H9 (cell line): ENCODE measurements at regions not wholly inside any gene's neighbourhood (a gene's known extent, or its start where the extent isn't known, plus 50 kb on each side); places are given as distances from the start of the nearest gene placed in this dataset.

Experiments
- DNase-seq: peaks from one replicate; pipeline ENCODE4 v3.0.0-alpha.2; 2017
- H2AFZ ChIP-seq: one replicate; pipeline ENCODE4 v1.6.1; 2013; ENCODE audit warnings: mild to moderate bottlenecking, low read length, control low read depth, moderate library complexity
- H2AK5ac ChIP-seq: 2 replicates; pipeline ENCODE4 v1.6.1; 2013; ENCODE audit warnings: low read length, control low read depth, mixed read lengths; ENCODE audit not compliant: insufficient read length
- H2BK120ac ChIP-seq: one replicate; pipeline ENCODE4 v1.6.1; 2013; ENCODE audit warnings: low read depth, mild to moderate bottlenecking, low read length, control low read depth, inconsistent platforms; ENCODE audit not compliant: poor library complexity, severe bottlenecking
- H2BK12ac ChIP-seq: 2 replicates; pipeline ENCODE4 v1.6.1; 2013; ENCODE audit warnings: low read length, control low read depth, mixed read lengths, low read depth; ENCODE audit not compliant: insufficient read length
- H2BK15ac ChIP-seq: 2 replicates; pipeline ENCODE4 v1.6.1; 2013; ENCODE audit warnings: low read depth, low read length, control low read depth
- H2BK20ac ChIP-seq: one replicate; pipeline ENCODE4 v1.6.1; 2013; ENCODE audit warnings: low read depth, mild to moderate bottlenecking, low read length, control low read depth, inconsistent platforms; ENCODE audit not compliant: poor library complexity, severe bottlenecking
- H2BK5ac ChIP-seq: 2 replicates; pipeline ENCODE4 v1.6.1; 2013; ENCODE audit warnings: low read length, control low read depth, mixed read lengths; ENCODE audit not compliant: insufficient read length
- H3K14ac ChIP-seq: 2 replicates; pipeline ENCODE4 v1.6.1; 2013; ENCODE audit warnings: low read length, control low read depth; ENCODE audit not compliant: insufficient read depth
- H3K18ac ChIP-seq: 2 replicates; pipeline ENCODE4 v1.6.1; 2013; ENCODE audit warnings: low read depth, mild to moderate bottlenecking, mixed read lengths, low read length, control low read depth; ENCODE audit not compliant: insufficient read length
- H3K23ac ChIP-seq: 2 replicates; pipeline ENCODE4 v1.6.1; 2013; ENCODE audit warnings: low read length, control low read depth, mixed read lengths, low read depth; ENCODE audit not compliant: insufficient read length
- H3K23me2 ChIP-seq: 2 replicates; pipeline ENCODE4 v1.6.1; 2013; ENCODE audit warnings: low read depth, mild to moderate bottlenecking, mixed read lengths, low read length, control low read depth; ENCODE audit not compliant: insufficient read length, poor library complexity, severe bottlenecking
- H3K27ac ChIP-seq: 2 replicates; pipeline ENCODE4 v1.5.1; 2013; ENCODE audit warnings: low read length, control low read depth, mixed read lengths, low read depth; ENCODE audit not compliant: insufficient read length
- H3K27me3 ChIP-seq: 2 replicates; pipeline ENCODE4 v1.6.1; 2013; ENCODE audit warnings: low read length, control low read depth, inconsistent platforms; ENCODE audit not compliant: insufficient read depth
- H3K4ac ChIP-seq: 2 replicates; pipeline ENCODE4 v1.6.1; 2013; ENCODE audit warnings: low read depth, mild to moderate bottlenecking, control low read depth, inconsistent platforms, low read length, moderate library complexity
- H3K4me1 ChIP-seq: 2 replicates; pipeline ENCODE4 v1.6.1; 2013; ENCODE audit warnings: low read length, control low read depth, inconsistent platforms; ENCODE audit not compliant: insufficient read depth
- H3K4me2 ChIP-seq: 2 replicates; pipeline ENCODE4 v1.6.1; 2013; ENCODE audit warnings: low read length, control low read depth, mixed read lengths; ENCODE audit not compliant: insufficient read length, insufficient read depth
- H3K56ac ChIP-seq: 2 replicates; pipeline ENCODE4 v1.6.1; 2013; ENCODE audit warnings: low read depth, mild to moderate bottlenecking, mixed read lengths, low read length, control low read depth; ENCODE audit not compliant: insufficient read length
- H3K79me1 ChIP-seq: 2 replicates; pipeline ENCODE4 v1.6.1; 2013; ENCODE audit warnings: low read depth, mild to moderate bottlenecking, moderate library complexity, low read length, control low read depth, inconsistent platforms; ENCODE audit not compliant: insufficient read depth, poor library complexity, severe bottlenecking
- H3K79me2 ChIP-seq: 2 replicates; pipeline ENCODE4 v1.6.1; 2013; ENCODE audit warnings: low read length, control low read depth, inconsistent platforms; ENCODE audit not compliant: insufficient read depth
- H3K9ac ChIP-seq: 2 replicates; pipeline ENCODE4 v1.6.1; 2013; ENCODE audit warnings: low read length, control low read depth, mixed read lengths; ENCODE audit not compliant: insufficient read length; ENCODE audit errors: extremely low read depth
- H3K9me3 ChIP-seq: one replicate; pipeline ENCODE4 v1.6.1; 2013; ENCODE audit warnings: low read depth, low read length, inconsistent platforms; ENCODE audit not compliant: control insufficient read depth
- H3T11ph ChIP-seq: one replicate; pipeline ENCODE4 v1.6.1; 2013; ENCODE audit warnings: mild to moderate bottlenecking, low read length, control low read depth, inconsistent platforms
- H4K20me1 ChIP-seq: one replicate; pipeline ENCODE4 v1.6.1; 2013; ENCODE audit not compliant: control insufficient read depth, insufficient read length, insufficient read depth
- H4K5ac ChIP-seq: 2 replicates; pipeline ENCODE4 v1.6.1; 2013; ENCODE audit warnings: low read depth, mild to moderate bottlenecking, mixed read lengths, low read length, control low read depth; ENCODE audit not compliant: insufficient read length
- H4K8ac ChIP-seq: replicated peaks from 2 replicates; pipeline ENCODE4 v1.6.1; 2013; ENCODE audit warnings: low read length, control low read depth, mixed read lengths, low read depth; ENCODE audit not compliant: insufficient read length
- H4K91ac ChIP-seq: 2 replicates; pipeline ENCODE4 v1.6.1; 2013; ENCODE audit warnings: low read depth, mild to moderate bottlenecking, moderate library complexity, mixed read lengths, low read length, control low read depth; ENCODE audit not compliant: insufficient read length
- H3K27ac Mint-ChIP-seq, 3 experiments: 2 replicates in 2 of 3; 3 replicates in 1 of 3; pipeline ENCODE4 v1.8.0; 2020 to 2021; ENCODE audit warnings: mixed read lengths in 3 of 3, mild to moderate bottlenecking in 1 of 3, moderate library complexity in 1 of 3
- H3K27me3 Mint-ChIP-seq: 2 replicates; pipeline ENCODE4 v1.8.0; 2021; ENCODE audit warnings: low read depth, mild to moderate bottlenecking, moderate library complexity, mixed read lengths
- H3K36me3 Mint-ChIP-seq, 3 experiments: 2 replicates in 2 of 3; 3 replicates in 1 of 3; pipeline ENCODE4 v1.8.0; 2020 to 2021; ENCODE audit warnings: low read depth in 3 of 3, mixed read lengths in 3 of 3; ENCODE audit not compliant: insufficient read depth in 1 of 3
- H3K4me1 Mint-ChIP-seq, 2 experiments: 2 replicates each; pipeline ENCODE4 v1.8.0; 2020; ENCODE audit warnings: mixed read lengths in 2 of 2
- H3K4me3 Mint-ChIP-seq, 2 experiments: 2 replicates in 1 of 2; 3 replicates in 1 of 2; pipeline ENCODE4 v1.8.0; 2020 to 2021; ENCODE audit warnings: mild to moderate bottlenecking in 2 of 2, mixed read lengths in 2 of 2, moderate library complexity in 1 of 2
- H3K9me3 Mint-ChIP-seq, 2 experiments: 2 replicates in 1 of 2; 3 replicates in 1 of 2; pipeline ENCODE4 v1.8.0; 2020; ENCODE audit warnings: mild to moderate bottlenecking in 2 of 2, mixed read lengths in 2 of 2, moderate library complexity in 1 of 2
- WGBS: extraction: QIAGEN DNeasy Blood & Tissue Kit; methylation state at CpG from one replicate; pipeline ENCODE4 v1.1.7; 2013; ENCODE audit warnings: missing lambda C conversion rate, low lambda C conversion rate, mixed read lengths; ENCODE audit not compliant: insufficient read length; ENCODE audit errors: extremely low coverage; 5-methylcytosine and 5-hydroxymethylcytosine counted together
- TF ChIP-seq, protein P1 (sequence below): fragments of 200-600 bp; sonication (generic); conservative IDR thresholded peaks from 3 replicates; pipeline ENCODE4 v1.8.0; 2021; ENCODE audit warnings: antibody characterized with exemption, mild to moderate bottlenecking

DNA sequence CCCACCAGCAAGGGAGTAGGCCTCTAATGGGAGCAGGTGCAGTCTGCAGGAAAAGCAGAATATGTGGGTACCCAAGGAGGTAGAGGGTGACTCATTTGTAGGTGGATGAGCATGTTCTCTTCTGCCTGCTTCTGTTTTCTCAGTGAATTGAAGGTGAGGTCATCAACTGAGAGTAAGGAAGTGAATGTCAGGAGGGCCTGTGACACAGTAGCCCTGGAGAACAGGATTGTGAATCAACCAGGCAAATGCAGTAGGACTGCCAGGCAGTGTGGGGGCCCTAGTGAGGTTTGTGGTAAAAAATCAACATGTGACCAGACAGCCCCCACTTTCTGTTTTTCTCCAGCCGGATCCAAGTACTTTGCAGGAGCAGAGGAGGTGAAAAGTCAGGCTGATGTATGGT is 150.5 kb upstream of the SOX9 start:
- no peak overlapping the region for H3K14ac ChIP-seq
- no peaks in the 10 kb centered on the region for H3K9me3 ChIP-seq
- H2BK120ac ChIP-seq, result no peak overlapping the region
- H3K4ac ChIP-seq, result no peak overlapping the region
- H3K27ac ChIP-seq, result no peak overlapping the region
- H3K9ac ChIP-seq, result no peak overlapping the region
- H2BK20ac ChIP-seq, result no peak overlapping the region
- Mint-ChIP-seq H3K9me3 (peaks cover 0 to 2% of the 10 kb centered on the region in 2 experiments; a peak in 2 of 5 replicates), H3K4me3 (no peak overlapping the region), H3K27ac (no peak overlapping the region), H3K4me1 (peaks cover 2 to 3% of the 10 kb centered on the region in 2 experiments; a peak in 3 of 4 replicates), H3K36me3 (no peaks in the 10 kb centered on the region), H3K27me3 (peaks cover 9% of the 10 kb centered on the region)
- no peak overlapping the region for H2BK15ac ChIP-seq
- no peaks in the 10 kb centered on the region for H3K23me2 ChIP-seq
- no peak for DNase-seq
- no peak overlapping the region for H4K8ac ChIP-seq
- no peaks in the 10 kb centered on the region for H4K20me1 ChIP-seq
- no peak overlapping the region for H4K5ac ChIP-seq
- H3K23ac ChIP-seq, result no peak overlapping the region
- TF ChIP-seq, protein P1, sequence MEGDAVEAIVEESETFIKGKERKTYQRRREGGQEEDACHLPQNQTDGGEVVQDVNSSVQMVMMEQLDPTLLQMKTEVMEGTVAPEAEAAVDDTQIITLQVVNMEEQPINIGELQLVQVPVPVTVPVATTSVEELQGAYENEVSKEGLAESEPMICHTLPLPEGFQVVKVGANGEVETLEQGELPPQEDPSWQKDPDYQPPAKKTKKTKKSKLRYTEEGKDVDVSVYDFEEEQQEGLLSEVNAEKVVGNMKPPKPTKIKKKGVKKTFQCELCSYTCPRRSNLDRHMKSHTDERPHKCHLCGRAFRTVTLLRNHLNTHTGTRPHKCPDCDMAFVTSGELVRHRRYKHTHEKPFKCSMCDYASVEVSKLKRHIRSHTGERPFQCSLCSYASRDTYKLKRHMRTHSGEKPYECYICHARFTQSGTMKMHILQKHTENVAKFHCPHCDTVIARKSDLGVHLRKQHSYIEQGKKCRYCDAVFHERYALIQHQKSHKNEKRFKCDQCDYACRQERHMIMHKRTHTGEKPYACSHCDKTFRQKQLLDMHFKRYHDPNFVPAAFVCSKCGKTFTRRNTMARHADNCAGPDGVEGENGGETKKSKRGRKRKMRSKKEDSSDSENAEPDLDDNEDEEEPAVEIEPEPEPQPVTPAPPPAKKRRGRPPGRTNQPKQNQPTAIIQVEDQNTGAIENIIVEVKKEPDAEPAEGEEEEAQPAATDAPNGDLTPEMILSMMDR, result no peak
- no peak overlapping the region for H4K91ac ChIP-seq
- H3K27me3 ChIP-seq, result no peaks in the 10 kb centered on the region; the same call in 1 of the 2 replicates
- H3K56ac ChIP-seq, result no peak overlapping the region
- no peak overlapping the region for H3T11ph ChIP-seq
- H3K4me2 ChIP-seq, result no peak overlapping the region
- H2AFZ ChIP-seq, result no peak overlapping the region
- no peak overlapping the region for H2AK5ac ChIP-seq
- WGBS, result no CpG with 5 or more reads among the region's 1 CpG
- no peak overlapping the region for H2BK12ac ChIP-seq
- H3K18ac ChIP-seq, result no peak overlapping the region
- no peaks in the 10 kb centered on the region for H3K4me1 ChIP-seq
- H2BK5ac ChIP-seq, result no peak overlapping the region
- H3K79me2 ChIP-seq, result no peaks in the 10 kb centered on the region
- no peaks in the 10 kb centered on the region for H3K79me1 ChIP-seq
